NCI-H69 (cell line): ENCODE measurements at regions not wholly inside any gene's neighbourhood (a gene's known extent, or its start where the extent isn't known, plus 50 kb on each side); places are given as distances from the start of the nearest gene placed in this dataset.
A peak's percentile ranks its signal among the peaks of the same experiment; 100 is the strongest.
"Not testable (repeated sequence)": the region's sequence is repeated elsewhere in the genome, so short reads cannot be mapped to it uniquely, and the experiment has no call there.

Source experiments
- DNase-seq: peaks from one replicate; lab custom pipeline; 2025; lab: John Stamatoyannopoulos, UW

DNA sequence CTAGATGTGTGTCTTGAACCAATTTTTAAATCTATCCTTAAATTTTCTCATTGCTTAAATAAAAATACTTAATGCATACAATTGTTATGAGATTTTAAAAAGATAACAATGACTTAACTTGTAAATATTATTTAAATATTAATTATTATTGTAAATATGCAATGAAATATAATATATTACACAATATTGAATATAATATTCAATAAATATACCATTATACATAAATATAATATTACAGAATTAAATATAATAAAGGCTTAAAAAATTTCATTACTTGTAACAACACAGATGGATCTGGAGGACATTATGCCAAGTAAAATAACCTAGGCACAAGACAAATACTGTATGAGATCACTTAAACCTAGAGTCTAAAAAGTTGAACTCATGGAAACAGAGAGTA lies 1532.3 kb downstream of the PCDH9 start:
- no peak for DNase-seq

GRCh38 chr13:65679240-65679639 lies 1550.9 kb downstream of the PCDH9 start:
- DNase-seq = peak; percentile 77

GRCh38 chr13:65677906-65678305 lies 1552.2 kb downstream of the PCDH9 start:
- DNase-seq = peak; percentile 85

GRCh38 chr13:65675383-65675782 lies 1554.8 kb downstream of the PCDH9 start:
- DNase-seq = not testable (repeated sequence)

- DNase-seq = no peak
Observed at GRCh38 chr13:65670014-65670625, 1560.0 kb downstream of the PCDH9 start.

DNA sequence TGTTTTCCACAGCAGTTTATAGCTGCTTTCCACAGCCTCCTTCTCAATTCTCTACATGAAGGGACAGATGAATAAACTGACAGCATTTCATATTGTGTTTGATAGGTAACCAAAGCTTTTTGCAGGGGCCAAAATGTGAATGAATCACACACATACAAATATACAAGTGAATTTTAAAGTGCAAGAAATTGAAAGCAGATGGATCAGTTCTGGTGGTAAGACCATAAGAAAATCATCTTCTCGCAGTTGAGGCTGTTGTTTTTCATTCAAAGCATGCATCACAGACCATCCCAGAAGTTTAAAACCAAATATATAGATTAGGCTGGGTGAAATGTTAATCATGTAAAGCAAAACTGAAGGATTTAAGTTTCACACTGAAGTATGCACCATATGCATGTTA lies 1569.4 kb downstream of the PCDH9 start:
- no peak for DNase-seq

DNA sequence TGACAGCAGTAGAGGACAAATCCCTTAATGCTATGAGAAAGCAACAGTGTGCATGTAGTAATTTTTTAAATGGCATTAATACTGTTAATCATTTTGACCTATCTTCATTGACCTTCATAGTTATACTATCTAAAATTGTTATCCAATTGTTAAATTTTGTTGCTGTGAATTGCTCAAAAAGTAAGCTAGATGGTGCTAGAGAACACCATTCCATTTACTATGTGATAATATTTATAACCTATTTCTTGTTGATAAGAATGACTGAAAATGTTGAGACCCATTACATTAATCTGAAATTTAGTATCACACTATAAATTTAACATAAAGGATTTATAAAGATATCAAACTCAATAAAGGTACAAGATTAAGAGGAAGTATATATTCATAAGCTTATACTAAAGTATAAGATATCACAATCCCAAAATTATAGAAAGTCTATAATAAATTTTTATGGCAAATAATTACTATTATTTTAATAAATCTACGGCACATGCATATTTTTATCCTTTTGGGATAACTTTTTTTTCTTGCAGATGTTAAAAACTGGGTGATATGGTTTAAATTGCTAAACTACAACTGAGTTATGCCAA lies 1573.3 kb downstream of the PCDH9 start:
- DNase-seq = peak; percentile 68

GRCh38 chr13:65653613-65654012 lies 1576.5 kb downstream of the PCDH9 start:
- peak; percentile 99 for DNase-seq

DNA sequence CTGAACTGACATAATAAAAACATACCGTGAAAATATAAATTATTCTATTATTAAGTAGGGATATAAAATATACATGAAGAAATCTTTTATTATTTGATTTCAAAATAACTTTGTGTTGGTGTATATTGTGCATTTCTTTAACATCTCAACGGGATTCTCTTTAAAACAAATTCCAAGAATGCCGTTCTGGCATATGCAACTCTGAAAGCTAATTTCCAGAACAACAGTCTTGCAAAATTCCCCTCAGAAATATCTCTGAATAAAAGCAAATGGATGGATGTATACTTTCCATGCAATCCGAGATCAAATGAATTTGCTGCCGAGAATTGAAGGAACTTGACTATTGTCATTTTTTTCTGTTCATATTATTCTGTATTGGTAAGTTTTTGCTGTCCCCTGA lies 1579.8 kb downstream of the PCDH9 start:
- DNase-seq = no peak

GRCh38 chr13:65642996-65643395 lies 1587.1 kb downstream of the PCDH9 start:
- no peak for DNase-seq

DNA sequence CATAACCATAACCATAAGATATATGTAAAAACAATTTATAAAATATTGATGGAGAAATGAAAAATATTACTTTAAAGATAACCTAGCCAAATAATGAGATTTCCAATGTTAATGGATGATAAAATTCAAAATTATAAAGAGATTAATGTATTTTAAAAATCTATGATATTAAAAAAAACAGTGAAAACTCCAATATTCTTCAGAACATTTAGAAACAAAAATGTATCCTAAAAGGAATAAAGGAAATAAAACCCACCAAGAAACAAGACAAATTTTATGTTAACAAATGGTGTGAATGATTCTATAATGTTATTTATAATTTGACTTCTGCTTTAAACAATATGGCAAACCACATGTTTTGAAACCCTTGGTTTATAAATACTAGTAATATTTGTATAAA lies 1587.8 kb downstream of the PCDH9 start:
- DNase-seq = no peak

DNA sequence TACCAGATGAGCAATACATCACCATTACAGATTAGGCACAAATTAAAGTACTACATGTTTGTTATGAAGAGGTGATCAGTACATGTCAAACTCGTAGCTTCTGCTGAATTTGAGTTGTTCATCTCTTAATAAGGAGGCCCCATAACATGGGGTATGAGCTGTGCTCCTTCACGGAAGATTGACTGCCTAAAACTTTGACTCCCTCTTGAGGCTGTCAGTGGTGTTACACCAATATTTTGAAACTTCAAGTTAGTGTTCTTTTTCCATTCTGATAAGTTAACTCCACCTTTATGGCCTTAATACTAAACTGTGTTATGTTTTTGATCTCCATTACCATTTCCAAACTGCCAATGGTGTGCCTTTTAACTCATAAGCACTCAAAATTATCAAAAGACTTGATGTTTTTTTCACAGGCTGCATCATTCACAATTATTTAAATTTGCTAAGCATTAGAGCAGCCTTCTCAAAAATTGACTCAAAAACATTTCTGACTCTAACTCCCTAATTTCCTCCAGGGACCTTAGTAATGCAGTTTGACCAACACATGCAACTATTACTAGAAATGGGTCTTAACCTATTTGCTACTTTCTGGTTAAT lies 1591.5 kb downstream of the PCDH9 start:
- DNase-seq = peak; percentile 79

- DNase-seq = no peak
Observed at GRCh38 chr13:65633806-65634205, 1596.3 kb downstream of the PCDH9 start.

GRCh38 chr13:65631078-65631477 lies 1599.1 kb downstream of the PCDH9 start:
- DNase-seq = no peak

DNA sequence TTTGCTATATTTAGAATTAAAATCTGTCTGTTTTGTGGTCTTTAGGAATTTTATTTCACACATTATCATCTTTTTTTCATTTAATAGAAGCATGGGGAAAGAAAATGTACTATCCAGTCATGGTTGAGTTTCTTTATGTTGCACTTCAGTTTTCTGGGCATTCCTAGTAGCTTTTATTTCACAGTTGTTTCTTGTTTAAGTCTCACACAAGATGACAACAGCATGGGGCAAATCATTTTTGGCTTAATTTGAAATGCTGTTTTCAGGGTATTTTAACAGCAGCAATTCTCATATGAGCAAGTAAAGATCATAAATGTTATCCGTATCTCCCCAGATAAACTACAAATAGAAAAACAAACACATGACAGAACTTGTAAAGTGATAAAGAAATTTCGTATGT lies 1600.2 kb downstream of the PCDH9 start:
- no peak for DNase-seq

DNA sequence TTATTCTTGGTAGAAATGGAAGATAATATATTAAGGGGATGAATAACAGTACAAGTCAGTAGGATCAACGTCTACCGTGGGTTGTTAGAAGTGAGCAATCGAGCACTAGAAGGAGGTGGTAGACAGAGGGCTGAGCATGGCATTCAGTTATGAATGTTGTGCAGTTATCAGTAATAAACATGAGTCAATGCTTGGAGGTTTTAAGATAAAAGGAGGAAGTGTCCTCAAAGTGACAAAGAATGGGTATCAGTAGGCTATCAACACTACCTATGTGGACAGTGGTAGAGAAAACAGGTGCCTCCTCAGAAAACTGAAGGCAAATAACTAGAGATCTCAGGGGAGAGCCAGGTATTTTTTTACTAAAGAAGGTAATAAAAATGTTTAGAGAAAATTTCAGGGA lies 1607.0 kb downstream of the PCDH9 start:
- no peak for DNase-seq

DNA sequence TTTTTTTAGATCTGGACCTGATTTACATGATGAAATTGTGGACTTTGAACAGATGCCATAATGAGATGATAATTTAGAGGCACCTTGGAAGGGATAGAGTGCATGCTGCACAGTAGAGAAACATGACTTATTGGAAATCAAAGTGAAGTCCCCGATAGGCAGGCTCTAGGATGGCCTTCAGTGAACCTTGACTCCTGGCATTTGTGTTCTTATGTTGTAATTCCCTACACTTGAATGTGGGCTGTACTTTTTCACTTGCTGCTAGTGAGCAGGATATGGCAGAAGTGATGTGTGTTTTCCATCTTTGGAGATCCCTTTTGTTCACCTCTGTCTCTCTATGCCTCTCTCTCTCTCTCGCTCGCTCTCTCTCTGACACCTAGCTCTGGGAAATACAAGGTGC lies 1614.6 kb downstream of the PCDH9 start:
- no peak for DNase-seq

DNA sequence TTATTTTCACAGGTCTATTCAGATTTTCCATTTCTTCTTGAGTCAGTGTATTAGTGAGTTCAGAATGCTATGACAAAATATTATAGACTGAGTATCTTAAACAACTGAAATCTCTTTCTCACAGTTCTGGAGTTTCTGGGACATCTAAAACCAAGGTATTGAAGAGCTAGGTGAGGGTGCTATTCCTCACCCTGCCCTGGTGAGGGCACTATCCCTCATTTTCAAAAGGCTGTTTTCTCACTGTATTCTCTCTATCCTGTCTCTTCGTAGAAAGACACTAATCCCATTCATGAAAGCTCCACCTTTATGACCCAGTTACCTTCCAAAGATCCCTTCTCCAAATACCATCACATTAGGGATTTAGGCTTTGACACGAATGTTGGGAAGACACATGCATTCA lies 1617.1 kb downstream of the PCDH9 start:
- DNase-seq = peak; percentile 32

DNA sequence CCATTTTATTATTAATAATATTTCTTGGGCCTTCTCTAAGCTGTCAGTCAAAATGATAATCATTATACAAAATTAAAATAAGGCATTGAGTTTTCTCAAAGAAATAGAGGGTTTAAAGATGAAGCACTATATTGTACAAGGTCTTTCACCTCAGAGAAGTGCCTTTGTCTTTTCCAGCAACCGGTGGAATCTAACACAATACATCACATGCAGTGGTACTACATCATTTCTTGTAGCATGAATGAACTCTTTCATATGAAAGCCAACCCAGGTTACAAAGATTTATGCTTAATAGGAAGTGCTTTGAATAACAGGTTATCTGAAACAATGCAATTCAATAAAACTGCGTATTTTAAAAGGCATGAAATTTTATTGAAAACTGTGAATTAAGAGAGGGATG lies 1620.8 kb downstream of the PCDH9 start:
- no peak for DNase-seq

DNA sequence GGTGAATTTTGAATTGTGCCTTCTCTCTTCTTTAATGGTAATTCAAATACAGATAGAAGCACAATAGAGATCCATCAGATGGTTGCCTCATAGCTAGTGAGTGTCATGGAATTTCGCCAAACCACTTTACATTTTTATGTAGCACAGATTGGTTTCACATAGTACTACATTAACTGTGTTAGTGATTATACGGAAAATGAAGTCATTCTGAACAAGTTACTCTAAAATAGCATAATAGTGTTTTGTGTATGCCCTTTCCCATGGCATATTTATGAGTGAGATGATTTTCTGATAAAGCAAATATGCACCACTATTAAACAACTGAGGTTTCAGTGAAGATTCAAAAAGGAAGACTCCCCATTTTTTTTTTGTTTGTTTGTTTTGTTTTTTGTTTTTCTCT lies 1623.5 kb downstream of the PCDH9 start:
- DNase-seq = peak; percentile 22

DNA sequence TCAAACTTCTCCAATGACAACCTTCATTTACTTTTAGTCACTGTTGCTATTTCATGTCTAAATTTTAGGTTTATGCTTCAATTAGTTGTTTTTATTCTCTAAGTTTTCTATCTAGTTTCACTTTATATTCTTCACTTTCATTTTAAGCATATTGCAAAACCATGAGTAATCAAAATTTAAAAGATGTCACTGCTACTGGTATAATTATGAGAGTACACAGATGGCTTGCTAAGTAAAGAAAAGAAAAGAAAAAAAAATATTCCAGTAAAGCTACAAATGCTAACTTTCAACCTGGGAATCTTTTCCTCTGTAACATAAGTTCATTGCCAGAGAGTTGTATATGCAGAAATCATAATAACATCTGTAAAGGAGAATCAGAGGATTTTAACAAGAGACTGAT lies 1624.7 kb downstream of the PCDH9 start:
- no peak for DNase-seq

DNA sequence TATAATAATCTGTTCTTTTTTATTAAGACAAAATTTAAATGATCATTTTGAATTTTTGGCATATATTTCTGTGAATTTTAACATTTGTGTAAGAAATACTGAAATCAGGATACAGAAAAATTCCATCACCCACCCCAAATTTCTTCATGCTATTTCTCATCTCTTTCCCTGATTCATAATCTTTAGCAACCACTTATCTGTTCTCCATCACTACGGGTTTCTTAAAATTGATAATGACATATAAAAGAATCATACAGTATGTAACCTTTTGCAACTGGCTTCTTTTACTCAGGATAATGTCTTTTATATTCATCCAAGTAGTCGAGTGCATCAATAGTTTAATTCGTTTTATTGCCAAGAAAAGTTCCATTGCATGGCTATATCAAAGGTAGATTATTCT lies 1627.0 kb downstream of the PCDH9 start:
- DNase-seq = no peak

GRCh38 chr13:65601855-65602254 lies 1628.3 kb downstream of the PCDH9 start:
- DNase-seq = peak; percentile 66

DNA sequence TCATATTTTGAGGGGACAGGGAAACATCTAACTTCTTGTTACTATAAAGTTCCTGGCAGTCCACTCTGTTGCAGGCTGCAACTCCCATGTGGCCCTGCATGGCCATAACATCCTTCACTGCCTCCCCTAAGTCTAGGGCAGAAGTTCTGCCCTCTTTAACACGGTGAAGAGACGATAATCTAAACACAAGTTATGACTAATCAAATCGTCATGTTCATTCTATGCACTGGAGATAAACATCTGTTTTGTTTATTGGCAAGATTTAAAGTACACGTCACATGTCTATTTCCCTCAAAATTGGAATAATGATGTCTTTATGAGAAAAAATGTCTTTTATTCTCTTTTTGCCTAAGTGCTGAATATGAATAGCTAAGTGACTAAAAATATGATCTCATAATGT lies 1629.4 kb downstream of the PCDH9 start:
- no peak for DNase-seq
